GM12865 (cell line): ENCODE measurements at regions not wholly inside any gene's neighbourhood (a gene's known extent, or its start where the extent isn't known, plus 50 kb on each side); places are given as distances from the start of the nearest gene placed in this dataset.
A peak's percentile ranks its signal among the peaks of the same experiment; 100 is the strongest.
"Not testable (repeated sequence)": the region's sequence is repeated elsewhere in the genome, so short reads cannot be mapped to it uniquely, and the experiment has no call there.

ENCODE experiments used
- DNase-seq: peaks from one replicate; pipeline ENCODE4 v3.0.0; 2010; ENCODE audit warnings: low read depth
- H3K4me3 ChIP-seq: 2 replicates; pipeline ENCODE4 v1.5.1; 2011; ENCODE audit warnings: mild to moderate bottlenecking, low read depth, low read length, control low read depth
- CTCF ChIP-seq: IDR thresholded peaks from 2 replicates; pipeline ENCODE4 v1.5.1; 2011; ENCODE audit warnings: low read length, control low read depth, low read depth, inconsistent platforms; ENCODE audit not compliant: insufficient read depth; ENCODE audit errors: missing control alignments

GRCh38 chr2:144625626-144626025, 105.7 kb upstream of the ZEB2 start:
- DNase-seq = no peak
- no peak for TF ChIP-seq CTCF
- no peak overlapping the region for H3K4me3 ChIP-seq

- no peak for TF ChIP-seq CTCF
Observed at GRCh38 chr2:144625226-144625625, 105.3 kb upstream of the ZEB2 start.

GRCh38 chr2:144624451-144624850, 104.5 kb upstream of the ZEB2 start:
- H3K4me3 ChIP-seq = no peak overlapping the region
- DNase-seq = no peak
- TF ChIP-seq CTCF = no peak

More at GRCh38 chr2:144625226-144625625, 105.3 kb upstream of the ZEB2 start:
- no peak for DNase-seq
- no peak overlapping the region for H3K4me3 ChIP-seq

- DNase-seq, H3K4me3 ChIP-seq: not testable (repeated sequence)
Observed at GRCh38 chr2:144622373-144622772, 102.5 kb upstream of the ZEB2 start.

GRCh38 chr2:144621266-144621665, 101.3 kb upstream of the ZEB2 start:
- DNase-seq = no peak
- TF ChIP-seq CTCF = no peak
- H3K4me3 ChIP-seq = no peak overlapping the region

GRCh38 chr2:144619760-144620159, 99.8 kb upstream of the ZEB2 start:
- H3K4me3 ChIP-seq = no peak overlapping the region
- DNase-seq = peak; percentile 15
- TF ChIP-seq CTCF = no peak

- not testable (repeated sequence) for H3K4me3 ChIP-seq, DNase-seq
Observed at GRCh38 chr2:144617171-144617570, 97.3 kb upstream of the ZEB2 start.

- DNase-seq = no peak
- no peak for TF ChIP-seq CTCF
- H3K4me3 ChIP-seq = no peak overlapping the region
Observed at GRCh38 chr2:144615866-144616565, 96.1 kb upstream of the ZEB2 start.
